RWPE1 (cell line): ENCODE measurements at regions not wholly inside any gene's neighbourhood (a gene's known extent, or its start where the extent isn't known, plus 50 kb on each side); places are given as distances from the start of the nearest gene placed in this dataset.
A peak's percentile ranks its signal among the peaks of the same experiment; 100 is the strongest.
"Not testable (repeated sequence)": the region's sequence is repeated elsewhere in the genome, so short reads cannot be mapped to it uniquely, and the experiment has no call there.

Experiments used
- CTCF ChIA-PET: fragments of 350-600 bp; sonication (Branson Sonifier 250); formaldehyde crosslinking; extraction: SDS; loops from one replicate; lab custom pipeline; 2021; lab: Yijun Ruan, JAX
- POLR2A ChIA-PET: fragments of 400-600 bp; formaldehyde crosslinking; extraction: SDS; loops from one replicate; lab custom pipeline; 2020; ENCODE audit warnings: antibody characterized with exemption; ENCODE audit not compliant: low non-redundant PET; lab: Yijun Ruan, JAX
- DNase-seq: peaks from one replicate; pipeline ENCODE4 v3.0.0; 2012; ENCODE audit warnings: low spot score
- H3K27ac ChIP-seq: fragments of 450-650 bp; 2 replicates; pipeline ENCODE4 v1.5.1; 2017
- CTCF ChIP-seq: fragments of 450-650 bp; conservative IDR thresholded peaks from 2 replicates; pipeline ENCODE4 v1.5.1; 2017; ENCODE audit warnings: low read depth, mild to moderate bottlenecking

- TF ChIP-seq CTCF = no peak
- no peak overlapping the region for H3K27ac ChIP-seq
- ChIA-PET POLR2A (no interaction called here), CTCF (no interaction called here)
- DNase-seq = no peak
These were observed 259.7 kb downstream of the RFPL4B start for GRCh38 chr6:112606656-112607435.

GRCh38 chr6:112608925-112609324, 261.8 kb downstream of the RFPL4B start:
- DNase-seq, POLR2A ChIA-PET, CTCF ChIA-PET: not testable (repeated sequence)

GRCh38 chr6:112613410-112613809, 266.3 kb downstream of the RFPL4B start:
- ChIA-PET CTCF (no interaction called here), POLR2A (no interaction called here)
- DNase-seq = no peak
- TF ChIP-seq CTCF = no peak
- no peak overlapping the region for H3K27ac ChIP-seq

More at GRCh38 chr6:112608925-112609324, 261.8 kb downstream of the RFPL4B start:
- H3K27ac ChIP-seq = not testable (repeated sequence)

- POLR2A ChIA-PET = no interaction called here
These were observed 271.7 kb downstream of the RFPL4B start for GRCh38 chr6:112618849-112619248.

GRCh38 chr6:112620812-112621569, 273.9 kb downstream of the RFPL4B start:
- ChIA-PET CTCF (no interaction called here), POLR2A (no interaction called here)
- DNase-seq = peak; percentile 46
- no peak for TF ChIP-seq CTCF
- no peak overlapping the region for H3K27ac ChIP-seq

More at GRCh38 chr6:112618849-112619248, 271.7 kb downstream of the RFPL4B start:
- CTCF ChIA-PET = interaction anchor here (0.6 kb wide), 1 partner anchor 368 kb away, joined by 3 read pairs; no protein-coding TSS in a partner anchor
- TF ChIP-seq CTCF = no peak
- DNase-seq = no peak
- H3K27ac ChIP-seq = no peak overlapping the region

GRCh38 chr6:112622036-112622435, 274.9 kb downstream of the RFPL4B start:
- no peak for DNase-seq
- CTCF ChIA-PET = interaction anchor here (0.5 kb wide), 1 partner anchor 1238 kb away, joined by 3 read pairs; no protein-coding TSS in a partner anchor
- no peak for TF ChIP-seq CTCF
- H3K27ac ChIP-seq = no peak overlapping the region
- POLR2A ChIA-PET = no interaction called here
